22Rv1 (cell line): ENCODE measurements at regions not wholly inside any gene's neighbourhood (a gene's known extent, or its start where the extent isn't known, plus 50 kb on each side); places are given as distances from the start of the nearest gene placed in this dataset.

Experiments used
- H3K27ac ChIP-seq: fragments of 450-650 bp; 2 replicates; pipeline ENCODE4 v1.5.1; 2017
- CTCF ChIP-seq: fragments of 450-650 bp; IDR thresholded peaks from 2 replicates; pipeline ENCODE4 v1.5.1; 2017; ENCODE audit warnings: mild to moderate bottlenecking
- ZFX ChIP-seq: fragments of 450-650 bp; IDR thresholded peaks from 2 replicates; pipeline ENCODE4 v1.6.1; 2017; ENCODE audit warnings: antibody characterized with exemption, borderline replicate concordance

- H3K27ac ChIP-seq = no peak overlapping the region
- TF ChIP-seq ZFX = no peak
- TF ChIP-seq CTCF = no peak
These were observed 111.3 kb upstream of the SORCS1 start for GRCh38 chr10:107275806-107276205.

- TF ChIP-seq CTCF (no peak), ZFX (no peak)
- H3K27ac ChIP-seq = no peak overlapping the region
These were observed 105.1 kb upstream of the SORCS1 start for GRCh38 chr10:107269626-107270025.

- peak; percentile 27 for TF ChIP-seq CTCF
- TF ChIP-seq ZFX = no peak
These were observed 100.2 kb upstream of the SORCS1 start for GRCh38 chr10:107264742-107265141.

GRCh38 chr10:107244122-107244521 is 79.6 kb upstream of the SORCS1 start:
- no peak for TF ChIP-seq ZFX
- no peak for TF ChIP-seq CTCF

More at GRCh38 chr10:107264742-107265141, 100.2 kb upstream of the SORCS1 start:
- no peak overlapping the region for H3K27ac ChIP-seq

GRCh38 chr10:107238275-107238674 is 73.8 kb upstream of the SORCS1 start:
- no peak overlapping the region for H3K27ac ChIP-seq
- TF ChIP-seq ZFX (no peak), CTCF (no peak)

More at GRCh38 chr10:107244122-107244521, 79.6 kb upstream of the SORCS1 start:
- H3K27ac ChIP-seq = no peak overlapping the region

- H3K27ac ChIP-seq = no peak overlapping the region
- TF ChIP-seq CTCF (no peak), ZFX (no peak)
These were observed 67.5 kb upstream of the SORCS1 start for GRCh38 chr10:107232013-107232412.

- no peak overlapping the region for H3K27ac ChIP-seq
- TF ChIP-seq ZFX (no peak), CTCF (no peak)
These were observed 66.4 kb upstream of the SORCS1 start for GRCh38 chr10:107230887-107231286.
